Activated CD4-positive, alpha-beta memory T cell treated with anti-CD3 and anti-CD28 coated beads for 36 hours (primary cell): ENCODE measurements at regions not wholly inside any gene's neighbourhood (a gene's known extent, or its start where the extent isn't known, plus 50 kb on each side); places are given as distances from the start of the nearest gene placed in this dataset.

ENCODE experiments used
- CTCF ChIA-PET: fragments of 350-600 bp; sonication (Branson Sonifier 250); formaldehyde crosslinking; loops from one replicate; lab custom pipeline; 2021; ENCODE audit warnings: antibody characterized with exemption, inconsistent platforms; lab: Charles Lee
- POLR2A ChIA-PET: fragments of 350-600 bp; sonication (Branson Sonifier 250); formaldehyde crosslinking; loops from one replicate; lab custom pipeline; 2021; ENCODE audit warnings: antibody characterized with exemption; lab: Charles Lee
- DNase-seq: peaks from one replicate; pipeline ENCODE4 v3.0.0-alpha.2; 2020
- H3K27ac Mint-ChIP-seq: one replicate; pipeline ENCODE4 v1.8.0; 2021; ENCODE audit warnings: mixed read lengths
- H3K27me3 Mint-ChIP-seq: one replicate; pipeline ENCODE4 v1.8.0; 2021; ENCODE audit warnings: mixed read lengths
- H3K36me3 Mint-ChIP-seq: one replicate; pipeline ENCODE4 v1.8.0; 2021; ENCODE audit warnings: mixed read lengths
- H3K4me1 Mint-ChIP-seq: one replicate; pipeline ENCODE4 v1.8.0; 2021; ENCODE audit warnings: low read depth, mixed read lengths
- H3K4me3 Mint-ChIP-seq: one replicate; pipeline ENCODE4 v1.8.0; 2021; ENCODE audit warnings: mild to moderate bottlenecking, mixed read lengths
- H3K9me3 Mint-ChIP-seq: one replicate; pipeline ENCODE4 v1.8.0; 2021; ENCODE audit warnings: mixed read lengths
- intact Hi-C: fragments of 100-400 bp; cut with micrococcal nuclease; formaldehyde crosslinking; loops from one replicate; pipeline ENCODE4 v1.15.1; 2023

GRCh38 chr2:156077041-156077742, 255.3 kb downstream of the NR4A2 start:
- no peaks in the 10 kb centered on the region for H3K36me3 Mint-ChIP-seq
- ChIA-PET POLR2A (no interaction called here), CTCF (no interaction called here)
- no peak overlapping the region for H3K27ac Mint-ChIP-seq
- peaks cover 2% of the 10 kb centered on the region for H3K27me3 Mint-ChIP-seq
- peaks cover 7% of the 10 kb centered on the region for H3K9me3 Mint-ChIP-seq
- intact Hi-C loops: no loop called here
- no peaks in the 10 kb centered on the region for H3K4me1 Mint-ChIP-seq
- H3K4me3 Mint-ChIP-seq: no peak overlapping the region
- DNase-seq: no peak

- no peak for DNase-seq
- intact Hi-C loops: loop anchor here (5.0 kb wide), 1 partner anchor 521 kb away; no protein-coding TSS in a partner anchor
- Mint-ChIP-seq H3K4me1 (no peaks in the 10 kb centered on the region), H3K27ac (no peak overlapping the region), H3K27me3 (peaks cover 2% of the 10 kb centered on the region), H3K36me3 (no peaks in the 10 kb centered on the region), H3K9me3 (no peaks in the 10 kb centered on the region), H3K4me3 (no peak overlapping the region)
- POLR2A ChIA-PET: no interaction called here
- CTCF ChIA-PET: no interaction called here
These were observed 266.6 kb downstream of the NR4A2 start for GRCh38 chr2:156065912-156066311.

GRCh38 chr2:156064540-156064939, 268.0 kb downstream of the NR4A2 start:
- POLR2A ChIA-PET: no interaction called here
- H3K9me3 Mint-ChIP-seq: no peaks in the 10 kb centered on the region
- intact Hi-C loops: no loop called here
- no peak overlapping the region for H3K4me3 Mint-ChIP-seq
- H3K4me1 Mint-ChIP-seq: no peaks in the 10 kb centered on the region
- H3K36me3 Mint-ChIP-seq: no peaks in the 10 kb centered on the region
- DNase-seq: no peak
- CTCF ChIA-PET: no interaction called here
- no peak overlapping the region for H3K27ac Mint-ChIP-seq
- peaks cover 2% of the 10 kb centered on the region for H3K27me3 Mint-ChIP-seq

- DNase-seq: no peak
- Mint-ChIP-seq H3K4me3 (no peak overlapping the region), H3K27ac (no peak overlapping the region), H3K36me3 (no peaks in the 10 kb centered on the region), H3K27me3 (no peaks in the 10 kb centered on the region), H3K9me3 (no peaks in the 10 kb centered on the region), H3K4me1 (no peaks in the 10 kb centered on the region)
- POLR2A ChIA-PET: no interaction called here
- CTCF ChIA-PET: no interaction called here
- intact Hi-C loops: no loop called here
These were observed 274.9 kb downstream of the NR4A2 start for GRCh38 chr2:156057647-156058046.

GRCh38 chr2:156054983-156055382, 277.5 kb downstream of the NR4A2 start:
- ChIA-PET POLR2A (no interaction called here), CTCF (no interaction called here)
- no peak for DNase-seq
- H3K27ac Mint-ChIP-seq: no peak overlapping the region
- H3K36me3 Mint-ChIP-seq: no peaks in the 10 kb centered on the region
- H3K9me3 Mint-ChIP-seq: no peaks in the 10 kb centered on the region
- H3K4me3 Mint-ChIP-seq: no peak overlapping the region
- no peaks in the 10 kb centered on the region for H3K27me3 Mint-ChIP-seq
- intact Hi-C loops: no loop called here
- H3K4me1 Mint-ChIP-seq: no peaks in the 10 kb centered on the region

GRCh38 chr2:156046900-156047299, 285.6 kb downstream of the NR4A2 start:
- H3K27ac Mint-ChIP-seq: no peak overlapping the region
- no peak for DNase-seq
- H3K36me3 Mint-ChIP-seq: no peaks in the 10 kb centered on the region
- ChIA-PET POLR2A (no interaction called here), CTCF (no interaction called here)
- peaks cover 2% of the 10 kb centered on the region for H3K27me3 Mint-ChIP-seq
- H3K4me1 Mint-ChIP-seq: no peaks in the 10 kb centered on the region
- H3K4me3 Mint-ChIP-seq: no peak overlapping the region
- intact Hi-C loops: no loop called here
- no peaks in the 10 kb centered on the region for H3K9me3 Mint-ChIP-seq

GRCh38 chr2:156042895-156043294, 289.6 kb downstream of the NR4A2 start:
- intact Hi-C loops: no loop called here
- peaks cover 2% of the 10 kb centered on the region for H3K27me3 Mint-ChIP-seq
- CTCF ChIA-PET: no interaction called here

GRCh38 chr2:156038021-156038420, 294.5 kb downstream of the NR4A2 start:
- CTCF ChIA-PET: no interaction called here
- H3K36me3 Mint-ChIP-seq: no peaks in the 10 kb centered on the region
- no peaks in the 10 kb centered on the region for H3K27me3 Mint-ChIP-seq
- POLR2A ChIA-PET: no interaction called here
- H3K9me3 Mint-ChIP-seq: no peaks in the 10 kb centered on the region
- no peak overlapping the region for H3K27ac Mint-ChIP-seq
- H3K4me1 Mint-ChIP-seq: no peaks in the 10 kb centered on the region
- intact Hi-C loops: no loop called here
- no peak for DNase-seq
- no peak overlapping the region for H3K4me3 Mint-ChIP-seq

More at GRCh38 chr2:156042895-156043294, 289.6 kb downstream of the NR4A2 start:
- Mint-ChIP-seq H3K4me3 (no peak overlapping the region), H3K36me3 (no peaks in the 10 kb centered on the region), H3K27ac (no peak overlapping the region), H3K9me3 (no peaks in the 10 kb centered on the region), H3K4me1 (no peaks in the 10 kb centered on the region)
- no peak for DNase-seq
- POLR2A ChIA-PET: no interaction called here

GRCh38 chr2:156037482-156037881, 295.0 kb downstream of the NR4A2 start:
- ChIA-PET POLR2A (no interaction called here), CTCF (no interaction called here)
- H3K27me3 Mint-ChIP-seq: no peaks in the 10 kb centered on the region
- DNase-seq: no peak
- H3K4me3 Mint-ChIP-seq: no peak overlapping the region
- no peaks in the 10 kb centered on the region for H3K4me1 Mint-ChIP-seq
- no peaks in the 10 kb centered on the region for H3K9me3 Mint-ChIP-seq
- intact Hi-C loops: no loop called here
- no peak overlapping the region for H3K27ac Mint-ChIP-seq
- no peaks in the 10 kb centered on the region for H3K36me3 Mint-ChIP-seq

- Mint-ChIP-seq H3K27me3 (peaks cover 2% of the 10 kb centered on the region), H3K9me3 (no peaks in the 10 kb centered on the region)
- intact Hi-C loops: no loop called here
These were observed 301.4 kb downstream of the NR4A2 start for GRCh38 chr2:156031121-156031520.

GRCh38 chr2:156023229-156023869, 309.2 kb downstream of the NR4A2 start:
- peaks cover 2% of the 10 kb centered on the region for H3K27me3 Mint-ChIP-seq
- no peaks in the 10 kb centered on the region for H3K9me3 Mint-ChIP-seq
- POLR2A ChIA-PET: no interaction called here
- H3K27ac Mint-ChIP-seq: no peak overlapping the region
- H3K4me3 Mint-ChIP-seq: no peak overlapping the region
- DNase-seq: no peak
- intact Hi-C loops: no loop called here
- CTCF ChIA-PET: no interaction called here
- no peaks in the 10 kb centered on the region for H3K36me3 Mint-ChIP-seq
- H3K4me1 Mint-ChIP-seq: no peaks in the 10 kb centered on the region

More at GRCh38 chr2:156031121-156031520, 301.4 kb downstream of the NR4A2 start:
- POLR2A ChIA-PET: no interaction called here
- DNase-seq: no peak
- H3K4me3 Mint-ChIP-seq: no peak overlapping the region
- no peaks in the 10 kb centered on the region for H3K4me1 Mint-ChIP-seq
- CTCF ChIA-PET: no interaction called here
- H3K27ac Mint-ChIP-seq: no peak overlapping the region
- no peaks in the 10 kb centered on the region for H3K36me3 Mint-ChIP-seq

- Mint-ChIP-seq H3K9me3 (no peaks in the 10 kb centered on the region), H3K36me3 (no peaks in the 10 kb centered on the region), H3K4me1 (no peaks in the 10 kb centered on the region), H3K27ac (no peak overlapping the region), H3K27me3 (no peaks in the 10 kb centered on the region), H3K4me3 (no peak overlapping the region)
- CTCF ChIA-PET: no interaction called here
- intact Hi-C loops: no loop called here
- POLR2A ChIA-PET: no interaction called here
- no peak for DNase-seq
These were observed 311.1 kb downstream of the NR4A2 start for GRCh38 chr2:156021146-156022040.
